ENCODE measurements at regions not wholly inside any gene's neighbourhood (a gene's known extent, or its start where the extent isn't known, plus 50 kb on each side); places are given as distances from the start of the nearest gene placed in this dataset.
"Not testable (repeated sequence)": the region's sequence is repeated elsewhere in the genome, so short reads cannot be mapped to it uniquely, and the experiment has no call there.

DNA sequence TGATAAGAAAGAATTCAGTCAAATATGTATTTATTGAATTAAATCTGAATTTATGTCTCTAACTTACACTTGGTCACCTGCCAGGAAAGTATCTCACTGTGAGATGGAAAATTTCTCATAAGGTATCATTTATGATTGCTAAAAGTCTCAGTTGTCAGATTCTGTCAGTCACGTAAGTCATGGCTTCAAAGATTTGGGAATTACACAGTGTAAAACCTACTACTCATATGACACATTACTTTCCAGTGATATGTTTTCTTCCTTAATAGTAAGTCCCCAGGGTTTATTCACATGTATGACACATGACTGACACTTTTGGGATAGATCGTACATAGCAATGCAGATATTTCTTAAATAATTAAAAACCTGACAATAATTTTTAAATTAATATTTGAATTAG, 792.2 kb downstream of the PLOD2 start:
- no peak for DNase-seq

DNA sequence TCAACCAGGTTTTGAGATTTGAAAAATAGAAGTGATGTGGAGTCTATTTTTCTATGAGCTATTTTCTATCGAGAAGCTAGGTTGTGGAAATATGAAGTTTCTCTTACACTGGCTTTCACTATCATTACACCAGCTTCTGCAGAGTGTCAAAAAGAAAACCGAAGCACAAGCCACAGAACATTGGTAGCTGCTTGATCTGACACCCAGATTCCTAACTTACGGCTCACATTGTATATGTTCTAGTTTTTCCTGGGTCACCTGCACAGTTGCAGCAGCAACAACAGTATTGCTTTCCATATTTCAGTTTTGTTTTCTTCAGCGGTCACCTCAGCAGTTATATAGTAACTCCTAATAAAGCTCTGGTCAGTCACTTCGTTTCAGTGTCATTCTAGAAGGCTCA, 790.1 kb downstream of the PLOD2 start:
- no peak for DNase-seq

DNA sequence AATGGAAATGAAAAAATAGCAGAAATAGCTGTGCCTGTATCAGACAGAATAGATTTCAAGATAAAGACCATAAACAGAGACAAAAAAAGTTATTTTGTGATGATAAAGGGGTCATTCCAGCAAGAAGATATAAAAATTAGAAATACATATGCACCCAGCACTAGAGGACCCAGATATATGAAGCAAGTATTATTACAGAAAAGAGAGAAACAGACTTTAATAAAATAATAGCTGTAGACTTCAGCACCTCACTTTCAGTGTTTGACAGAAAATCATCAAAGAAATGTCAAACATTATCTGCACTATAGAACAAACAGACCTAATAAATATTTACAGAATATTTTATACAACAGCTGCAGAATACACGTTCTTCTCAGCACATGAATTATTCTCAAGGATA, 783.7 kb downstream of the PLOD2 start:
- DNase-seq: no peak

DNA sequence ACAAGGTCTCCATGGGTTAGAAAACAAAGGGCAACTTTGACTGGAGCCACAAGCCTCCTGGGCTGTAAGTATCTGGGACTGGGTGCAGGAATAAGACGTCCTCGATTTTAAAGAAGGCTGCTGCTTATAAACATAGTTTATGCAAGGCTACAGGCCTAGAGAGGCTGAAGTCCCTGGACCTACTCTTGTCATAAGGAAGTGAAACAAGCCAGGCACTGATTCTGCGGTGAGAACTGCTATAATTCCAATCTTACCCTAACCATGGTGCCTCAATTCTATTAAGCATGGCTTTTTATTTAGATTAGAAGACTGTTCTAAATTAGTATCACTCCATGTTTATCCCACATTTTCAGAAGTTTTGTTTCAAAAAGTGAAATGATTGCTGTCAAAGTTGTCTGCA, 777.6 kb downstream of the PLOD2 start:
- DNase-seq: no peak

DNA sequence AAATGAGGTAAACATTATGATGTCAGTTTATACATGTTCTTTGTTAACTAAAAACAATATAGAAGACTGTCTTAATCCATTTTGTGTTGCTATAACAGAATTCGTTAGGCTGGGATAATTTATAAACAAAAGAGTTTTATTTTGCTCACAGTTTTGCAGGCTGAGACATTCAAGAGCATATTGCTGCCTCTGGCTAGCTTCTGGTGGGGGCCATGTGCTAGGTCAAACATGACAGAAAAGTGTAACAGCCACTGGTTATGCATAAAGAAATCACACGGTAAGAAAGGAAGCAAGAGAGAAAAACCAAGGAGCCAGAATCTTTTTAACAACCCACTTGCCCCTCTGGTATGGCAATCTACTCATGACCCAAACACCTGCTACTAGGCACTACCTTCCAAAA, 776.7 kb downstream of the PLOD2 start:
- DNase-seq: no peak

DNA sequence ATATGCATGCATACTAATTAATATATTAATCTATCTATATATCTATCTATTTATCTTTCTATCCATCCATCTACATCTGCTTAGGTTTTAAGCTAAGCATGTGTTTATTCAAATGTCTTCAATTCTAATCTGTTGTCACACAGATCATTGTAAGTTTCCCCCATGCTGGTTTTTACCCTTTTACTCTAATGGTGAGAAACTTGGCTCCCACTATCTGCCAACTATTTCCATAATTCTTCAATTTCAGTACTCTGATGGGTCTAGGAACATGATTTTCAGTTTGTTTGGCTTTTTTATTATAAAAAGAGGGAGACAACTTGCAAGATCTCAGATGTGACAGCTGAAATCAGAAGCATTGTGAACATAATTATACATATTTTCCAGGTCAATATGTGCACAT, 773.8 kb downstream of the PLOD2 start:
- no peak for DNase-seq

DNA sequence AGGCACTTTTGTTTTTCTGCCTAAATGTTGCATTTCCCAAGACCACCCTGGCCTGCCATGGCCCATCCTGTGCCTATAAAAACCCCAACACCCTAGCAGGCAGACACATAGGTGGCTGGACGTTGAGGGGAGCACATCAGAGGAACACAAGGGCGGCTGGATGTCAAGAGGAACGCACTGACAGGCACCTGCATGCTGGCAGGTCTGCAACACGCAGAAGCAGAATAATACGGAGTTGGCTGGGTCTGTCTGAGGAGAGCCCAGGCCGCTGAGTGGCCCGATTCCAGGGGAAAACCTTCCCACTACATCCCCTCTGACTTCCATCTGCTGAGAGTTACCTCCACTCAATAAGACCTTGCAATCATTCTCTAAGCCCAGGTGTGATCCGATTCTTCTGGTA, 765.6 kb downstream of the PLOD2 start:
- no peak for DNase-seq

DNA sequence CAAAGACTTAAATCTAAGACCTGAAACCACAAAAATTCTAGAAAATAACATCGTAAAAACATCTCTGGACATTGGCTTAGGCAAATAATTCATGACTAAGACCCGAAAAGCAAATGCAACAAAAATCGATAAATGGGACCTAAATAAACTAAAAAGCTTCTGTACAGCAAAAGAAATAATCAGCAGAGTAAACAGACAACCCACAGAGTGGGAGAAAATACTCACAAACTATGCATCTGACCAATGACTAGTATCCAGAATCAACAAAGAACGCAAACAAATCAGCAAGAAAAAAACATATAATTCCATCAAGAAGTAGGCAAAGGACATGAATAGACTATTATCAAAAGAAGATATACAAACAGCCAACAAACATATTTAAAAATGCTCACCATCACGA, 749.4 kb downstream of the PLOD2 start:
- no peak for DNase-seq

DNA sequence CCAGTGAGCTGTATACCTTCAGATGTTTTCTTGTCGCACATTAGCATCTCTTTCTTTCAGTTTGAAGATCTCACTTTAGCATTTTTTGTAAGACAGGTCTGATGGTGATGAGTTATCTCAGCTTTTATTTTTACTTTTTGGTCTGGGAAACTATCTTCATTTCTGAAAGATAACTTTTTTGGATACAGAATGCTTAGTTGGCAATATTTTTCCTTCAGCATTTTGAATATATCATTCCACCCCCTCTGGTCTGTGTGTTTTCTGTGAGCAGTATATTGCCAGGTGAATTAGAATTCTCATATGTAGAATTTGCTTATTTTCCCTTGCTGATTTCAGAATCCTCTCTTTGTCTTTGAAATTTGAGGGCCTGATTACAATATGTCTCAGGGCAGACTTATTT, 743.3 kb downstream of the PLOD2 start:
- DNase-seq: no peak

DNA sequence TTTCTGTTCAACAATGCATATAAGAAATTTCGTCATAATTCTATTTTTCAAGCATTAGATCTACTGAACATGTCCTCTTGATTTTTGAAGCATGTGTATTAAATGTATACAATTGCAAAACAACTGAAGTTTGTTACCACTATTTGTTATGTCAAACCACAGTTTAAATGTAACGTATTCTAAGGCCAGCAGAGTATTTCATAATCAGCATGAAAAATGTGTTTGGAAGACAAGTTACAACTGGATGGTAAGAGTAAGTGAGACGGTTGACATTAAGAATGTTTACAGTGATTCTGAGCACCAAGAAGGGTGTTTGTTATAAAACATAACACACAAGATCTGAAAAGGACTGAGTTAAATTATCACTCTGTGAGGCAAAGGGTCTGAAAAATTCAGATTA, 738.4 kb downstream of the PLOD2 start:
- no peak for DNase-seq

DNA sequence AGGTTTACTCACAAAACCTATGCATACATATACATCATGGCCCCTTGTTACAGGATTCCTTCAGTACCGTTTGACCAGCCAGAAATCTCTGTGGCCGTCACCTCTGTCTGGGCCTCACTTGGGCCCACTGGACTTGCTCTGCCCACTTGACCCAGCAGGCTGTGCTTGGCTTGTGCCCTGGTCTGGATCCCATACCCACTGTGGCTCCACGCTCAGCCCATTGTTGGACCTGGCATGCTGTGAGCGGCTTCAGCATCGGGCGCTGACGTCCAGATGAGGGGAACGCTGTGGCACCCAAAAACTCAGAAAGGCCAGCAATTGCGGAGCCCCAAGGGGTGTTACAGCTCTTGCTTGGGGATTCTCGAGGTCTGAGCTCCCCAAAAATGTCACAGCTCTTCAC, 733.6 kb downstream of the PLOD2 start:
- DNase-seq: no peak

DNA sequence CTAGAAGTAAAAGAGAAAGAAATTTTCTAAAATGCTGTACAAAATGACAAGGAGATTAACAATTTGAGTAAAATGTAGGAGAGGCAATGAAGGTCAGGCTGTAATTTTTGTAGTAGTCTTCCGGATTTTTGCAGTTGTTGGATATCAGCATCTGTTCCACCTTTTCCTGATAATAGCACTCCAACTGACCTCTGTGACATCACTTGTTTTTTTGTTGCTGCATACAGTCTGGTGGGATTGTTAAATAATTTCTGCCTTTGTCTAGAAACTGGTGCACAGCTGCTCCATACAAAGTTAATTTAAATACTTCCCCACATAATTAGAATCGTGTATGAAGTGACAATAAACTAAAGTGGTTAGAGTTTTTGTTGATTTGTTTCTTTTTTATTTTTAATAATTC, 731.4 kb downstream of the PLOD2 start:
- DNase-seq: no peak

DNA sequence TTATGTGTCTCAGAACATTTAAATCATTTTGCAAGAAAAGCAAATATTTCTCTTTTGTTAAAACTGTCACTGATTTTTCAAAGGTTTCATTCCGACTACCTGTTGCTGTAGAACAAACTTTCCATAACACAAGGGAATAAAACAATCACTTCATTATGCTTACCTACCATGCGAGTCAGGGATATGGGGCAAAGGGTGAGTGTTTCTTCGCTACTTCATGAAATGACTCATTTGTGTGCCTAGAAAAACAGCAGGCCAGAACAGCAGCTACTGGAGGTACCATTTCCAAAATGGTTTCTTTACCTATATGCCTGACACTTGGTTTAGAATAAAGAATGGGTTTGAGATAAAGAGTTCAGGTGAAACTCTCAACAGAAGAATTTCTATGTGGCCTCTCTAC, 712.5 kb downstream of the PLOD2 start:
- DNase-seq: no peak

DNA sequence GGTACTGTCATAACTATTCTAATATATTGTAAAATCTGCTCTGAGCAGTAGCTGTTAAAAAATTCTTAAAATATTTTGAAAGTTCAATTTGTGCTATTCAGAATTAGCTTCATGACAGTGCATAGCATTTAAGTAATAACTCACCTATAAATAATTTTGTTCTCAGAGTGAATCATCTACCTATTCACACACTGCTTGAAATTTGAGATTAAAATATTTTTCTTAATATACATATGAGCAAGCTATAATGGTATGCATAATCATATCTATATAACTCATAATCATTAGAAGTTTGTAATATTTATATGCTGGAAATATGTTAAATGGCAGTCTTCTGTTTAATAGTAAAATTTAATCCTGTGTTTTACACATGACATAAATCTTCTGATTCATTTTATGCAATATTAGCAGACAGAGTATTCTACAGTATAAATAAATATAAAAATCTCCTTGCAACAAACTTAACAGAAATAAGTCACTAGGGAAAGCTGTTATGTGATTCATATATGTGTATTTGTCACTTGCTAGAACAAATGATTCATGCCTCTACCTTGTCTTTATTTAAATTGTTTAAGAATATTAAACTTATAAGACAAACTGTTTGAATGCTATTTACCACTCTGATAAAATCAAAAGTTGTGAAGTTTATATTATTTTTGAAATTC, 710.8 kb downstream of the PLOD2 start:
- DNase-seq: no peak

DNA sequence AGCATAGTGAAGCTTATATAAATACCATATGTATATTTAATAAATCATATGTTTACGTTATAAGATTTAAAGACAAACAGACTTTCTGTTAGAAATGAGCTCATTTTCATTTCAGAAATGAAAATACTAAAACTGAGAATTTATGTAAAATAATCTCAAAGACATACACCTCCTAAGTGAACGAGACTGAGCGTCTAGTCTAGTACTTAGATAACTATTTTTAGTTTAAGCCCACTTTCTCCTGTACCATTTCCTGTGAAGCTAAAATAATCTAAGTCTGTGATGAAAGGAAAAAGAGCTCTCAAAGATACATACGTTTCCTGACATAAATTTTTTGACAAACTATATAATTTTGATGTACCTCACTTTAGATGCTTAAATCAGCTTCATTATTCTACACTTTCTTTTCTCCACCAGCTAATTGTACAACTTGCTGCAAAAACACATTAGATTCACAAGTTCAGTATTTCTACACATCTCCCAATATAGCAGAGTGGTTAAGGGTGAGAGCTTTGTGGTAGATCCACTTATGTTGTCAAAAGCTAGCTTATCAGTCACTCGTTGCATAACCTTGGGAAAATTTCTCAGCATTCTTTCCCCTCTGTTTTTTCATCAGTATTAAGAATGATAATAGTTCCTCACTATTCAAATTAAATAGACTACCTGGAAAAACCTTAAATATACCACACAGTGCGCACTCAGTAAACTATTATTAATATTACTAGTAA, 703.0 kb downstream of the PLOD2 start:
- DNase-seq: no peak

DNA sequence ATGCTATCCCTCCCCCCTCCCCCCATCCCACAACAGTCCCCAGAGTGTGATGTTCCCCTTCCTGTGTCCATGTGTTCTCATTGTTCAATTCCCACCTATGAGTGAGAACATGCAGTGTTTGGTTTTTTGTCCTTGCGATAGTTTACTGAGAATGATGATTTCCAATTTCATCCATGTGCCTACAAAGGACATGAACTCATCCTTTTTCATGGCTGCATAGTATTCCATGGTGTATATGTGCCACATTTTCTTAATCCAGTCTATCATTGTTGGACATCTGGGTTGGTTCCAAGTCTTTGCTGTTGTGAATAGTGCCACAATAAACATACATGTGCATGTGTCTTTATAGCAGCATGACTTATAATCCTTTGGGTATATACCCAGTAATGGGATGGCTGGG, 701.3 kb downstream of the PLOD2 start:
- not testable (repeated sequence) for DNase-seq

DNA sequence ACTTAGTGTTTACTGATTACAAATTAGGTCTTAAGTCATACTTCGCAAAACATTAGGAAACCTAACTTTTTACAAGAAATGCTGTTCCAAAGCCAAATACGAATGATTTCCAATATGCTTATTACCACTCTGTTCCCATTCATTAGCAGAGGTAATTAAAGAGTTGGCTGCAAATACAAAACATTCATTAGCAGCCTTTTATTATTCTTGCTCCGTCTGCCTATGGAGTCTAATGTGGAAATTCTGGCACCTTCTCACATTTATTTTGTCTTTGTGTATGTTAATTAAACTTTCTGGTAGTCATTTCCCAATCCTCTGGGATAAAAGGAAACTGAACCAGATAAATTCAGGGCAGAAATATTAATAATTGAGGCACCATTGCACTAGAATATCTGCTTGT, 689.0 kb downstream of the PLOD2 start:
- no peak for DNase-seq

DNA sequence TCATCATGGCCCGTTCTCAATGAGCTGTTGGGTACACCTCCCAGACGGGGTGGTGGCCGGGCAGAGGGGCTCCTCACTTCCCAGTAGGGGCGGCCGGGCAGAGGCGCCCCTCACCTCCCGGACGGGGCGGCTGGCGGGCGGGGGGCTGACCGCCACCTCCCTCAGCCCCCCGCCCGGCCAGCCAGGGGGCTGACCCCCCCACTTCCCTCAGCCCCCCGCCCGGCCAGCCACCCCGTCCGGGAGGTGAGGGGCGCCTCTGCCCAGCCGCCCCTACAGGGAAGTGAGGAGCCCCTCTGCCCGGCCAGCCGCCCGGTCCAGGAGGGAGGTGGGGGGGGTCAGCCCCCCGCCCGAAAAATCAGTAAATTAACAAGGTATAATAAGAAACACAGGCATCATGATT, 678.2 kb downstream of the PLOD2 start:
- not testable (repeated sequence) for DNase-seq

DNA sequence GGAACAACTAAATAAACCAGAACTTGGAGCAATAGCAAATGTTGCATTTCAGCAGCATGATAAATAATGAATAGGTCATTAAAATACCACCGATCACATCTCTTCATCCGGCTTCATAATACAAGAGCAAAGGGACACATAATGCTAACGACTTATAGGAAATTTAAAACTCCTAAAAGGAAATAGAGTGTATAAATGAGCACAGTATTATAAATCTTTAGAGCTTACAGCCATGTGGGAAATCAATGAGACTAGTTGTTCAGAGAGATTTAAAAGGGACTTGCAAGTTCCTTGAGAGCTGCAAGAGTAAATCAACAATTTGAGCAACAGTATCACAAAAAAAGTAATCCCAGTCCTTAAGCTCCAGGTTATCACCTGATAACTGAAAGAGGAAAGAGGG, 677.0 kb downstream of the PLOD2 start:
- DNase-seq: no peak

DNA sequence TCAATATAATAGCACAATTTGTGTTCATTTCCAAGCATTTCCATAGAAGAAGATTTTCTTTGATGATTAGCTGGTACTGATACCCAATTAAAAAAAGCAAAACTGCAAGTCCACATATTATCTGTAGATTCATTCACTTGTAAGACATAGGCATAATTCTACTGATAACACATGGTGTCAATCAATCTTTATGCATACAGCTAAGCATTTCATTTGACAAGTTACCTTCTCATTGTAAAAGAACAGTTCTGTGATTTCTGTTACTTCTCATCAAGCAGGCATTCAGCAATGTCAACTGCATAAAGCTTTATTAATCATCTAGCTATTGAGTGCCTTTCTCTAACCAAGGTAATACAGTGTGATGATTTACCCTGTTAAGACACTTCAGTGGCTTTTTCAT, 672.0 kb downstream of the PLOD2 start:
- DNase-seq: no peak

DNA sequence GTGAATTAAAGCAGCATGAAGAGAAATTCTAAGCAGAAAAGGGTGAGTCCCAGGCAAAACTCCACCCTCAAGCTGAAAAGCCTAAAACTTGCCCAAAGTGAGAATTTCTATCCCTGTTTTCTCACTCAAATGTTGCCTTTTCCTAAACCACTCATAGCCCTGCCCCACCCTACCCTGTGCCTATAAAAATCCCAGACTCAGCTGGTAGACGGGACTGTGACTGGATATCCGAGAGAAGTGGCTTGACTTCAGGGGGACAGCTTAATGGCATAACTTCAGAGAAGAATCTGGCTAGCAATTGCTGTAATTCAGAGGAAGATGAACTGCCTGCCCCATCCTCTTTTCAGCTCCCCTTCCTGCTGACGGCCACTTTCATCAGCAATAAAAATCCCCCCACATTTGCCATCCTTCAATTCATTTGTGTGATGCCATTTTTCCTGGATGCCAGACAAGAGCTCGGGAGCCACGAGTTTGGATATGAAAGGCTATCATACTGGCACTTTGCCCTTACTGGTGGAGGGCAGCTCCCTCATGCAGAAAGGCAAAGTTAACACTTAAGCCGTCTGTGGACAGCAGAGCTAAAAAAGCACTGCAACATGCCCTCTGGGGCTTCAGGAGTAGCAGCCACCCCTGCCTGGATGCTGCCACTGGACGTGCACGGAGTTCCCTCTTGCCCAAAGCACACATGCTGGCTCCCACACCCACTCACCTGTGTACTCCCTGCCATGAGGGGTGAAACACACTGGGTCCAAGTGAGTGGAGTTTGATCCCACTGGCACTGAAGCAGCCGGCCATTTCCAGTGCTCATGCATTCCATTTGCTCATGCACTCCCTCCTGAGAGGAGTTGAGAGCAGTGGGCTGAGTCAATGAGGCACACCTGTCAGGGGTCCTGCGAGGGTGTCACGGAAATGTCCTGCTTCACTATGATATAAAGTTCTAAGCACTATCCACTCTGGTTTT, 670.6 kb downstream of the PLOD2 start:
- DNase-seq: no peak

DNA sequence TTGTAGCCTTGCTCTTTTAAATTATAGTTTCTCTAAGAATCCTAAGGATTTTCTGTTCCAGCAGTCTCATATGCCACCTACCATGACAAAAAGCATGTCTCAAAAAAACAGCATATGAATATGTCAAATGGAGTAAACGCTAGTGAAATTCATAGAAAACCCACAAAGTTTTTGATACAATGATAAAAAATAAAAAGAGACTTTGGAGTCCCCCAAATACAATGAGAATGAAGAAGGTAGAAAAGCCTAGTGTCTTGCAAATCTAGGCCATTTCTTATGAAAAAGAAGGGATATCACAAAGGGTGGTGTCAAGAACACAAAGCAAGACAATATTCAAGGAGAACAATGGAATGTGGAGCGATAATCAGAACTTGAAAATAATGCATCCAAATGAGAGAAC, 668.5 kb downstream of the PLOD2 start:
- no peak for DNase-seq

DNA sequence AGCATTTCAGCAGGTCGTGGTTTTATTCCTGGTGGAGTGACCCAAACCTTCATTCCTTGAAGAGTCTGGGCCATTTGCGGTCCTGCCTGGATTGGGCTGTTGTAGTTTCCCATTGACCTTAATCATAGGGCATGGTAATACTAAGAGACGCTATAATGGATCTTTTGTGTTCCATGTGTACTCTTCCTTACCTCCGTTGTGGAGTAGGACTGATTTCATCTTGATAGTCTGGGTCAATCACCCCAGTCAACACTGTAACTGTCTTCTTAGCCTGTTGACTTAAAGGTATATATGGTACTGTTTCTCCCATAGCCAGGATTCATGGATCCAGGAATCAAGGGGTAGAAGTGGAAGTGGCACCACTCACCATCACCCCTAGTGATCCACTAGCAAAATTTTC, 643.6 kb downstream of the PLOD2 start:
- DNase-seq: not testable (repeated sequence)

DNA sequence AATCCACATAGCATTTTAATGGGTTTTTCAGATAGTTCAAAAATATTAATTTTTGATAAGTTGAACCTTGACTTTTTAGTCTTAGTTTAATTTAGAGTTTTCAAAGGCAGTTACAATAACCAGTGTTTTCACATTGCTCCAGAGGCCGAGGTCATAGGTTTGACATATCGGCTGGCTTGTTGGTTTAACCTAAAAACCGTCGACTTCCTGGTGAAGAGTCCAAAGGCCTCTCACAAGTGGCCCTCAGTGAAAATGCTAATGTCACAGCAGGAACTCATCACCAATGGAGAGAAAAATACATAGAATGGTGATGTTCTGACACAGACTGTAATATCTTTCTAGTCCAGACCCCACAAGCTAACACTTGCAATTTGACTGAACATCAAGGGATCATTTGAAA, 642.3 kb downstream of the PLOD2 start:
- no peak for DNase-seq

Data from activated CD4-positive, alpha-beta T cell treated with anti-CD3 and anti-CD28 coated beads, Interleukin-10, Interleukin-2, amounts not matched to agents 100 ng/mL and 50 ng/mL, durations not matched to agents 16 hours and 8 hours (primary cell).